Retina (tissue), 1 donor: ENCODE measurements at regions not wholly inside any gene's neighbourhood (a gene's known extent, or its start where the extent isn't known, plus 50 kb on each side); places are given as distances from the start of the nearest gene placed in this dataset.

Experiments
- DNase-seq: peaks from one replicate; pipeline ENCODE4 v3.0.0-alpha.2; 2016

DNA sequence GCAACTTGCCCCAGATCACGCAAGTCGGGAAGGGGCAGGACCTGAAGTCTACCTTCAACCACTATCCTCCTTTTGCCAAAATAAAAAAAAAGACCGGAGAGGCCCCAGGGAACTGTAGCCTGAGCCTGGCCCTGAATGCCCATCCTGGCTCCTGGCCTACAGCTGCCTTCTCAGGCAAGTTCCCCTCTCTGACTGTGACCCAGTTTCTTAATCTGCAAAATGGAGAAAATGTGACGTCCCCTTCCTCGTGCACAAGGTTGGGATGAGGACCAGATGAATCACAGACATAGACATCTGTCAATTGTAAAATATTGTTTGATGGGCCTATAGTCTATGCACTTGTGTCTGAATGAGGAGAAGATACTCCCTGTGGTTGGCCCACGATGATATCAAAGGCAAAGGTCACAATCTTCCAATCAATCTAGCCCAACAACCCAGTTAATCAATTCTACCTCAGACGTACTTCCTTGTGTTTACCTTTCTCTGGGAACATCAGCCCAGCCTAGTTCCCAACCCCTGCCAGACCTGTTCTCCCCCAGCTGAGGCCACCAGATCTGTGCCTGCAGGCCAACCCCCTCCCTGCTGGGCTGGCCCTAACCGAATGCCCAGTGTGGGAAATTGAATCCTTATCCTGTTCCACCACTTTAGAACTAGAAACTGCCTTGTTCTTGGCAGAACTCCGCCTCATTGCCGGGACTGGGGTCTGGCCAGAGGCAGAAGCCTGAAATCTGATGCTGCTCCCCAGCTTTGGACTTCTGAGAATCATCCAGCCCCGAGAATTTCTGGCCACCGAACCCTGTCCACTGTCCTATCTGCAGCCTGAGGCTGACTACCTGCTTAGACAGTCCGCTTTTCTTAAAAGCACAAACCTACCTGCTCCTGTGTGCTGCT lies 101.8 kb upstream of the LIPC start:
- no peak for DNase-seq

DNA sequence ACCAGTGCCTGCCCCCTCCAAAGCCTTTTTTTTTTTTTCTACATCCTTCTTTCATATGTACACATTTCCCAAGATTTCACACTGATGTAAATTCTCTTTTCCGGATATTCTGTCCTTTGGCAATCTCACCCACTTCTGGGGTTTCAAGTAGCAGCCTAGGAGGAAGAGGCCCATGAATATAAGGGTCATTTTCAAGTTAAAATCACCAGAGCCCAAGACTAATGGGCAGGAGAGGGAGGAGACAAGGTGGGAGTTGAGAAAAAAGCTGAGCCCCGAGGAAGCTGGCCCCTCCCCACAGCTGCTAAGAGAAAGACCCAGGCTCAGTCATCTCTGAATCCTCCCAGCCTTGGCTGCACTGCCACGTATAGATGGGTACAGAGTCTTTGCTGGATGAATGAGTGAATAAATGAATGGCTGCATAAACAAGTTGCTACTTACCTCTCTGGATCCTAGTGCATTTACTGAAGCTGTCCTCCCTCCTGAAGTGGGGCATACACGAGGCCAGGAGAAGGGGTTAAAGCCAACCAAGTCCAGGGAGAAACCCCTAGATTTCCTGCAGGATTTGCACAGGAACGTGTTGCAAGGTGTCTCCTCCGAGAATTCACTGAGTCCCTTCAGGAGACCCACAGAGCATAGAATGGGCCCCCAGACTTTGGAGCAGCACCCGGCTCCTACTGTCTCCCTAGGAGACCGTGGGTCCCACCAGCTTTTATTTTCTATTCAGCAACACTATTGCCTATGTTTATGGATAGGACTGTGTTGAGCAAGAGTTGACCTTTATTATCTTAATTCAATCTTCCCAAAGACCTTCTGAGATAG lies 100.8 kb upstream of the LIPC start:
- DNase-seq = no peak

DNA sequence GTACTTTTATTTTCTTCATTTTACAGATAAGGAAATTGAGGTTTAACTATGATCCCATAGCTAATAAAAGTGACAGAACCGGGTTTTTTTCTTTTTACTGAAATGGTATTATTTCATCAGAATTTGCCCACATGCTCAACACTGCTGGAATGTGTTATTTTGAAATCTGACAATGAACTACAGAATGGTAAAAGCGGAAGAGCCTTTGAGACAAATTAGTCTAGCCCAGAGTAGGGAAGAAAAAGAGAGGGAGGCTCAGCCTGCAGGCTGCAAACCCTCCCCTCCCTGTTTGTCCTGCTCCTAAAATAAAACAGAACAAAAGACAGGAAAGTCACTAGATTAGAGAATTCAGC lies 100.3 kb upstream of the LIPC start:
- DNase-seq = no peak

DNA sequence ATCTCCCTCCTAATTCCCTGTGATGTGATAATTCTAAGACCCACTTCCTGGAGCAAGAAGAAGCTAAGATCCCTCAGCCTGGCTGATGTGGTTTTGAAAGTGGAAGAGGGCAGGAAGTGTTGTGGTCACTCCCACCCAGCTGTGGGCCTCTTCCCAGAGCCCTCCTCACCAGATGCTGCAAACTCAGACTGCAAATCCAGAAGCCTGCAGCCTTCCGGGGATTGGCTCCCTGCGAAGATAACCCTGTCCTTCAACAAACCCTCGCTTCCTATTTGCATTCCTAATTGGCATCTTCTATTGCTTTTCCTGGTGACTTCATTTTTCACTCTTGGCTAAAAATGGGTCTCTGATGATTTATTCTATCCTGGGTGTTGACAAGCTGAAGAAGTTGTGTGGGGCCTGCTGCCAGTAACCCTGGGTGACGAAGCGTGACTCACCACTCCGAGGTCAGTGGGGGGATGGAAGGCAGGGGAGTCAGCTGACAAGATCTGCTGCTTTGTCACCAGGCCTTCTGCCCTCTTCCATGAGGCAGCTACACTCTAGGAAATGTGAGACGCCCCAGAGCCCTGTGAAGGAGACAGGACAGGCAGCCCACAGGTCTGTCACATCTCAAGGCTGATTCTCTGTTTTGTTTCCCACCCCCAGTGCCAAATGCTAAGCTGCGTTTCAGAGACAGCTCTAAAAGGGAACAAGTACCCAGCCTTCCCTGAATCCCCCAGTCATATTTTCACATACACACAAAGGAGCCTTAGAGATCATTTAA lies 99.7 kb upstream of the LIPC start:
- peak; percentile 86 for DNase-seq

DNA sequence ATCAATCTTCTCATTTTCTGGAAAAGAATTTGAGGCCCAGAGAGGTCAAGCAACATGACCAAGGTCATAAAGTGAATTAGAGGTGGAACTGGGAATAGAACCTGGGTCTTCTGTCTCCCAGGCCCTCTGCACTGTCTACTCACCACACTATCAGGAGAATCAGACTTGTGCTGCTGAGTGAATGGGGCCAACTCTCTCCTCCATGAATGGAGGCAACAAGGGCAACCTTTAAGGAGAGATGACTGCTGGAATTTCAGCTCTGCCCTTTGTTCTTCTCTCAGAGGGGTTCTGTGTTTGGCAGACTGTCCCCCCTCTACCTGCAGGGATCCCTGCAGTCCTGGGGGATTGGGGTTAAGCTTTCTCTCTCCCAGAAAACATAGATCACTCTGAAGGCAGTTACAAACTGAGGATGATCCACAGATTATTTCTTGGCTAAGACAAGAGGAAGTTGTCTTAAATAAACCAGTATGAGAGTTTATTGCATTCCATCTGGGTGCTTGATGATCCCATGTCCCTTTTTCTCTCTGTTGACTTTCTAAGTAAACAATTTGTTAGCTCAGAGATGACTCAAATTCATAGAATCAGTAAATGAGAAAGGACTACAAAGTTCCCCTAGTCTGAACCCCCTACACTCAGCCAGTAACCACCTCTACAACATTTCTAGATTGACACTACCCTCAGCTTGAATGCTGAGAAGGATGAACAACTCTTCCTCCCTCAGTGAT lies 99.0 kb upstream of the LIPC start:
- no peak for DNase-seq

DNA sequence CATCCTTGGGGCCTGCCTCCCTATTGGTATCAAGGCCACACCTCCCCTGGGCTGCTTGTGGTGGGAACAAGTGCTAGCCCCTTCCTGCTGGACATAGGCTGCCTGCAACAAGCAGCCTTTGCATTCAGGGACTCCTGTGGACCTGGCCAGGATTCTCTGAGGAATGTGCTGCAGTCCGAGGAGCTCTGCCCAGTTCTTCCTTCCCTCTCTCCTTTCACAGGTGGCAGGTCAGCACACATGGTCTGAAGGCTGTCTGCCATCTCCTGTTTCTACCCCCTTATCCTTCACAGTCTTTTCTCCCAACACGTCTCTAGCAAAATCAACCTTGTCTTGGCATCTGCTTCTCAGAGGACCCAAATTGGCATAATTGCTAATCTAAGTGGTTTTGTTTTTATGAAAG lies 97.0 kb upstream of the LIPC start:
- no peak for DNase-seq

DNA sequence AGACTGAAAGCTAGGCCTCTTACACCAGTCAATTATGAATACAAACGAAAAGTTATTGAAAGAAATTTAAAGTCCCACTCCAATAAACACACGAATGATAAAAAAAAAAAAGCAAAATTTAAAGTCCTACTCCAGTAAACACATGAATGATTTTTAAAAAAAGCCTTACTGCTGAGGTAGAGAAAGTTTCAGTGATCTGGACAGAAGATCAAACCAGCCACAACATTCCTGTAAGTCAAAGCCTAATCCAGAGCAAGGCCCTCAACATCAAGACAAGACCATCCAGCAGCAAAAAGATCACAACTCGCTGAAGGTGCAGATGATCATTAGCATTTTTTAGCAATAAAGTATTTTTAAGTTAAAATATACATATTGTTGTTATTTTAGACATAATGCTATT lies 95.6 kb upstream of the LIPC start:
- DNase-seq = no peak

DNA sequence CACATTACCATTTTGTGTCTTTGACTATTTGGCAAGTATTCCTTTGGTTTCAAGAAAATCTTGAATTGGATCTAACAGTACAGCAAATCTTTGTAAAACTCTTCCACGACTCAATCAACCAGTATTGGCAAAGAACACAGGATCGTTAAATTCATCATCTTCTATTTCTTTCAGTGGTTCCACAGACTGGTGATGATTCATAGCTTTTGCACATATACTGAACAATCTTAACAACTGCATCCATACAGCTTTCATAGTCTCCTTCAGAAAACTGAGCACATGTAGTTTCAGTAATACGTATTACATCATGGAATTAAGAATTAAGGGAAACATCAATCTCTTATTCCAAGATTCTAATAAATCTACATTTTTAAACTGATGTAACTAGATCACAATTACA lies 91.6 kb upstream of the LIPC start:
- no peak for DNase-seq

DNA sequence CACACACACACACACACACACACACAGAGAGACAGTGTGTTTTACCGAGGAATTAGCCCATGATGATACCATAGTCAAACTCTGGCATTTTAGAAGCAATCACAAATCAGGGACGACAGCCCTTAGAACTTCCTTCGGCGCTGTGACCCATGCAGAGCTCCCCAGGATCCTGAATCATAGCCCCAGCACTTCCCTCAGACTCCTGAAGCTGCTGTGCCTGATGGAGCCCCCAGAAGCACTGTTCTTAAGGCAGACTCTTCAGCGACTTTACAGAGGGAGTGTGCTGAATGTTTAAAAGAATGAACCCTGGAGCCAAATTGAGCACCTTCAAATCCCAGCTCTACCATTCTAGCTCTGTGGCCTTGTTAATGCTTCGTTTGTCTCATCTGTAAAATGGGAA lies 89.3 kb upstream of the LIPC start:
- DNase-seq = no peak

DNA sequence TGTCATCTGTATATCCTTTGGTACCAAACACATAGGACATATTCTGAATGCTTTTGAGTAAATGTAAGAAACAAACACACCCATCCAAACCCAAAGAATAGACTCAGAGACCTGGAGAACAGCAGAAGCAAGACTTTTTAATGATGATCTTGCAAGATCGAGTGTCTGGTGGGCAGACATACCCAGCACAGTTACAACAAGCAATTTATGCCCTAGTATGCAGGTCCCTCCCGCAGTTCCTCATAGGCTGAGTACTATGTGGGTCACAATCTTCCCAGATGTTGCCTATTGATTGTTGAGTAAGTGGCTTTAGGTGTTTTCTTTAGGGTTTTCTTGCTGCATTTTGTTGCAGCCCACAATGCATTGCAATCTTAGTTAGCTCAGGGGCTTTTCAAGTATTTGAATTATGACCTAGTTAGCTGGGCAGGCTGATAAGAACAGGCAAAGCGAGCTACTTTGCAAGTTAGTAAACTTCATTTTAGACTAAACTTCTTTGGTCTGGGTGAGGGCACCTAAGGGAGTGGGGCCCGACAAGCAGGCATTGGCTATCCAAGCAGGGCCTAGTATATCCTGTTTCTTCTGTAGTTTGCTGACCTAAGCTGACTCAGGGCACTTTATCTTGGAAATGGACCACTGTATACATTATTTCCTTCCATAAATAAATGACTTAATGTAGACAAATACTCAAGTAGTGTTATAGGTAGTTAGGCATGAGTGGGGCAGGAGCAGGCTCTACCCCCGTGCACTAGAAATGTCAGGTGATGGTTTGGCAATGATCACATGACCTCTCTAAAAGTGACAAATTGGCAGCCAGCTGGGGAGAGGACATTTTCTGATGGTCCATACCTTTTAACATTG lies 87.3 kb upstream of the LIPC start:
- no peak for DNase-seq

DNA sequence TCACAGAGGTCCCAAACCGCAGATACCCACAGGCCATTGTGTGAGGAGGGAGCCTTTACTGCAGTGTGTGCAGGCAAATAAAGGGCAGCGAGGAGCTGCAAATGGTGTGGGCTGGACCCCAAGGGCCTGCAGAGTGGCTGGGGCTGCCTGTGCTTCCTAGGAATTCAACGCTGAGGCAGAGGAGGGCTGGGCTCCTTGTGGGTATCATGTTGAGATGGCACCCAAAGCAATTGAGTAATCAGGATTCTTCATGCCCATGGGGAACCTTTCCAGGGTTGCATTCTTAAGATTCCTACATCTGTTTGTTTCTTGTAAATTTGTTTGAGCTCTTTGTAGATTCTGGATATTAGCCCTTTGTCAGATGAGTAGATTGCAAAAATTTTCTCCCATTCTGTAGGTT lies 85.4 kb upstream of the LIPC start:
- DNase-seq = no peak

DNA sequence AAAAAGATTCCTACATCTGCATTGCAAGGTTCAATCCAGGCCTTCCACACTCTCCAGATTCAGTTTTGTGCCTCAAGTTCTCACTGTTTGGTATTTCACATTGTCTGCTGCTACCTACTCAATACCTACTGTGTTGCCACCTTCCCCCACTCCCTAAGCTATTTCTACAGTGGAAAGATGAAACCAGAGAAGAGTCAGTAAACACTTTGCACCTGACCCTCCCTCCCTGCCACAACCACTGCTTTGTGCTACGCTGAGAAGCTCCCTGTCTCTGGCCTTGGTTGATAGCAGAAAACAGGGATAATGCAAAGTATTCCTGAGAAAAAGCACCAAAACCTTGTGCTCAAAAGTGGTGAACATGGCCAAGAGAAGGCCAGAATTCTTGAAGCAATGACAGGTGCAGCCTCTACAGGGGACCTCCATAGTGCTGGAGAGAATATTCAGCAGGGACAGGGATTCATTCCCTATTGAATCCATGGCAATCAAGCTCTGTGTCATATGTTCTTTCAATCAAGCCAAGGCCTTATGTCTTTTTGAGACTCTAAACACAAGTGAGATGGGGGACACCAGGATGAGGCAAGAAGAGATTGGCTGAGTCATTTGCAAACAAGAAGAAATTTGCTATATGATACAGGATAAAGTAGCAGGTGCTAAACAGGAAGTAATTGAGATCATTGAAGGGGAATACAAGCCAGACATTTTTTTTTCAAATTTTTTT lies 83.5 kb upstream of the LIPC start:
- no peak for DNase-seq

DNA sequence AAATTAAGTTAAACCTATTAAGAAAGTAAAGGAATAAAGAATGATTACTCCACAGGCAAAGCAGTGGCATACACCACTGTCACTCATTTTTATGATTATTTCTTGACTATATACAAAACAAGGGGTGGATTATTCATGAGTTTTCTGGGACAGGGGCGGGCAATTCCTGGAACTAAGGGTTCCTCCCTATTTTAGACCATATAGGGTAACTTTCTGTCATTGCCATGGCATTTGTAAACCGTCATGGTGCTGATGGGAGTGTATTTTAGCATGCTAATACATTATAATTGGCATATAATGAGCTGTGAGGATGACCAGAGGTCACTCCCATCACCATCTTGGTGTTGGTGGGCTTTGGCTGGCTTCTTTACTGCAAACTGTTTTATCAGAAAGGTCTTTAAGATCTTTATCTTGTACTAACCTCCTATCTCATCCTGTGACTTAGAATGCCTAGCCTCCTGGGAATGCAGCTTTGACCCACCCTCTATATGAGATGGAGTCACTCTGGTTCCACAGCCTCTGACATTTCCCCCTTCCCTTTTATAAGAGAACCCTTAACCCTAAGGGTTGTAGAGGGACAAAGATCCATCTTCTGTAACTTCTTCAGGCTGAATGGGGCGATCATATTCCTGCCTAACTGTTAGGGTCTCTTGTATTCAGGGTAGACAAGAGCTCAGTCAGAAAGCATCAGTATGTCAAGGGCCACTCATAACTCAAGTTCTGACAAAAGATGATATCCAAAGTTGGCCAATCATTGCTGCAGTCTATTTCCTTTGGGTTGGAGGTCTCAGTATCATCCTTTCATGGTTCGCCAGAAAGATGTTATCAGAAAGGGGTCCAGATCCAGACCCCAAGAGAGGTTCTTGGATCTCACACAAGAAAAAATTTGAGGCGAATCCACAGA lies 79.5 kb upstream of the LIPC start:
- no peak for DNase-seq

DNA sequence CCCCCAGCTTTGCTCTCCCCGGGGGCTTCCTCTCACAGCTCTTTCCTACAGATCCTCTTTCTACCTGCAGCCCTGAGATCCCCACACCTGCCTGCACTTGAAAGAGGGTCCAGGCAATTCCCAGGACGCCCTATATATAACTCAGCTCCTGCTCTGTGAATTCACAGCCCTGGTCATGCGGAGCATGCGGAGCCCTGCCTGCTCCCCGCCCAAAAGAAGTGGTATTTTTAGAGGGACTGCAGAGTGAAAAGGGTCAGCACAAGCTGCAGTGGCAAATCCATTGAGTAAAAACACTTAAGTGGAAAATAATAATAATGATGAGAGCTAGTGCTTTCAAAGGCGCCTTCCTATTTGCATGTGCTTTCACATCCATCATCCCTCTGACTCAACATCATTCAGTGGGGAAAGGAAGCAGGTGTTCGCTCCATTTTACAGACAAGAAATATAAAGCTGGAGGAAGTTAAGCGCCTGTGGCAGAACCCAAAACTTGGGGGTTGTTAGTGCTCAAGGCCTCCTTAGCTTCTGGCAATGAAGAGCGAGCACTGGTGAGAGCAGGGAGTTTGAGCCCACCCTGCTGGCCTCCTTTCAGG lies 76.3 kb upstream of the LIPC start:
- DNase-seq = no peak

DNA sequence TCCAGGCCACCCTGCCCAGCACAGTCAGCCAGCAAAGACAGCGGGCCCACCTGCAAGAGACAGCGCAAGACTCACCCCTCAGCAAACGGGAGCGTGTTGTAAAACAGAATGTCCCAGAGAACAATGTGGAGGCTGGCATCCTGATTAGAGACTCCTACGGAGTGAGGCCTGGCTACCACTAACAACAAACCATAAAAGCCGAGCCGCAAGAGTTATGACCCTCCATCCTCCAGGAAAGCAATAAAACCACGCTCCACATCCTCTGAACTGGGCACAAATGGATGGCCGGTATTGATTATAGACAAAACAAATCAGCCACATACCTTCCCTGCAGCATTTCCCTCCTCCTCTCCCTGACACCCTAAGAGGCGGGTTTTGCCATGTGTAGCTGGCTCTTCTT lies 75.8 kb upstream of the LIPC start:
- DNase-seq = no peak

DNA sequence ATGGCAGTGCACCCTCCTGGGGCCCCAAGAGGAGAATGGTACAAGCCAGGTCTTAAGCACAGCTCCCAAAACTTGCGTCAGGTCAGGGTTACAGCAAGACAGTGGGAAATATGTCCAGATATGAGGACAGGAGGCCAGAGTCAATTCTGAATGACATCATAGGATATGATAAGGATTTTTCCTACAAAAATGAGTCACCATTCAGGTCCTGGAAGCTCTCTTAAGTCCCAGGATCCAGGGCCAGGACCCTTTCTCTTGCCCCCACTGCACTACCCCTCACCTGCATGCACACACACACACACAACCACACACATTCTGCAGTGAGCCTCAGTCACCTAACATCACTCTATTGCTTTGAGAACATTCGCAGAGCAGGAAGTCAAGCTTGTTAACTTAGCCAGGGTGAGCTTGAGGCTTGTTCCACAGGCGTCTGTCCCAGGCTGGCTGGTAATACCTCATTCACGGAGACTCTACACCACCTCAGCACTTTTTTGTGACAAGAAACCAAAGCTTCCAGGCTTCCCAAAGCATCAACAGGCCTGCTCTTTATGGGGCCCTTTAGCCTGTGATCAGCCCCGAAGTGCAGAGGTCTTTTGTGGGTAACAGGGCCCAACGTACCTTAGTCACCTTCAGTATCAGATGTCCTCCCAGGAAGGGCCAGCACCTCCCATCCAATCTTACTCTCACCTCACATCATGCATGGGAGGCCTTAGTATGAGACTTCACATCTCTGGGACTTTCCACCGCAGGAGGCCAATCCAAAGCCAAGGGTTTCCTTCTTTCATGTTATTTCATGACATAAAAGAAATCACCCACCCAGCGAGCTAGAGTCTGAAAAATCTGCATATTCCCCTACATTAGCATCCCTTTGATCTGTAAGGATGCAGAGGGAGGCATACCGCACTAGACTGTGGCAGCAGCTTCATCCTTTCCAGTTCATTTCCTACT lies 74.0 kb upstream of the LIPC start:
- no peak for DNase-seq

DNA sequence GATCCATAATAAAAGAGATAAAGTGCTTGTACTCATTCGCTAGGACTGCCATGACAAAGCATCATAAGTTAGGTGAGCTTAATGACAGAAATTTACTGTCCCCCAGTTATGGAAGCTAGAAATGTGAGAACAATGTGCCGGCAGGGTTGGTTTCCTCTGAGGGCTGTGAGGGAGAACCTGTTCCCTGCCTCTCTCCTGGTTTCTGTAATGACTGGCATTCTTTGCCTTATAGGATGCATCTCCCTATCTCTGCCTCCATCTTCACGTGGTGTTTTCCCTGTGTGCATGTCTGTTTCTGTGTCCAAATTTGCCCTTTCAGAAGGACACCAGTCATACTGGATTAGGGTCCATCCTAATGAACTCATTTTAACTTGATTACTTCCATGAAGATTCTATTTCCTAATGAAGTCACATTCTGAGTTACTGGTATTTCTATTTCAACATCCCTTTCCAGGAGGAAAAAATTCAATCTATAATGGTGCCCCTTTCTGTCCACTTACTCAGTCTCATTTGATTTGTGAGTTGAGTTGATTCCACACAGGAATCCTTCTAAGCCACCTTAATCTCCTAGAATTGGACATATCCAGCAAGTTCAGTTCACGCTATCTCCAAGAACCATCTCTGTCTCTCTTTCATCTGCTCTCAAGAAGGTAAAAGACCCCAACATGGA lies 71.2 kb upstream of the LIPC start:
- DNase-seq = no peak

DNA sequence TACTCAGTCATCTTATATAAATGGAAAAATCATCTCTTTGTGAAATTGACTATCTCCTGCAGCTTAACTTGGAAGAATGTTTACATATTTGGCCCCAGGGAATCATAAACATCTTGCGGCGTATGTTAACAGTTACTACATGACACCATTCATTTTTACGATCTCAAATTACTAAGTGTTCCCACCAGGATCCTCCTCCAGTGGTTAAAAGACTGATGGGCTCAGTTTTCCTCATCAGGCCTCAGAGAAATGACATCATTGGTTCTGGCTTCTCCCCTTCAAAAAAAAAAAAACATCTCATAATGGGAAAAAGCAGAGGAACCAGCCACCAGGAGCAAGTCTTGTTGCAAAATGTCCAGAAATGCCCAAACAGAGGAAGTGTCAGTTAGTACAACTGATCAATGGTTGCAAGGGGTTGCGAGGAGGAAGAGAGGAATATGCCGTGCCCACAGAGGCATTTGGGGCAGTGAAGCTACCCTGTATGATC lies 70.5 kb upstream of the LIPC start:
- DNase-seq = no peak
